ENCODE measurements at regions not wholly inside any gene's neighbourhood (a gene's known extent, or its start where the extent isn't known, plus 50 kb on each side); places are given as distances from the start of the nearest gene placed in this dataset.
A peak's percentile ranks its signal among the peaks of the same experiment; 100 is the strongest.

GRCh38 chr10:133023216-133023843 is 64.4 kb upstream of the ADGRA1 start:
- no peak overlapping the region for H3K27ac Mint-ChIP-seq
- peak overlapping the region in 1 of 2 donors; percentile 30 for H3K4me3 Mint-ChIP-seq

GRCh38 chr10:133022776-133023100 is 65.0 kb upstream of the ADGRA1 start:
- Mint-ChIP-seq H3K9me3 (peaks cover 0 to 3% (median 0%) of the 10 kb centered on the region in 7 donors), H3K27me3 (ENCODE audit: low read depth in 3 of 3) (peaks cover 12 to 42% (median 16%) of the 10 kb centered on the region in 3 donors)

More at GRCh38 chr10:133023216-133023843, 64.4 kb upstream of the ADGRA1 start:
- no peaks in the 10 kb centered on the region for H3K9me3 ChIP-seq (replicated peaks in 1 of 2; ENCODE audit: control insufficient read depth in 1 of 2, insufficient read depth in 1 of 2, low read length in 2 of 2)
- H3K27me3 Mint-ChIP-seq (ENCODE audit: low read depth in 3 of 3) = peaks cover 12 to 44% (median 18%) of the 10 kb centered on the region in 3 donors
- H3K27ac ChIP-seq (ENCODE audit: low read depth in 1 of 2, low read length in 2 of 2) = no peak overlapping the region
- 90% methylated on average over 27 of the region's 31 CpGs for WGBS (ENCODE audit: insufficient coverage)
- no peak overlapping the region for H3K9ac ChIP-seq (ENCODE audit: insufficient read depth, low read length, poor library complexity, severe bottlenecking)
- no peaks in the 10 kb centered on the region for H3K4me1 ChIP-seq (ENCODE audit: control insufficient read depth in 1 of 2, insufficient read depth in 2 of 2, low read length in 2 of 2)
- H3K4me2 ChIP-seq (replicated peaks; ENCODE audit: extremely low read depth, low read length, poor library complexity, severe bottlenecking) = no peak overlapping the region
- no peak overlapping the region for H3K4me3 ChIP-seq (replicated peaks in 1 of 3; ENCODE audit: low read depth in 2 of 3, low read length in 3 of 3)
- TF ChIP-seq CTCF (IDR thresholded peaks at IDR 0.05) = no peak
- peaks cover 14% of the 10 kb centered on the region for H4K20me1 ChIP-seq (ENCODE audit: insufficient read depth, low read length)
- no peak for DNase-seq
- peaks cover 0 to 3% (median 0%) of the 10 kb centered on the region in 7 donors for H3K9me3 Mint-ChIP-seq
- H3K79me2 ChIP-seq (ENCODE audit: insufficient read depth, low read length) = no peaks in the 10 kb centered on the region
- H3K36me3 ChIP-seq (replicated peaks in 1 of 2; ENCODE audit: control insufficient read depth in 1 of 2, insufficient read depth in 2 of 2, low read length in 2 of 2) = no peaks in the 10 kb centered on the region
- peaks cover 0 to 2% of the 10 kb centered on the region in 2 donors for H3K36me3 Mint-ChIP-seq
- peaks cover 3% of the 10 kb centered on the region for H3K4me1 Mint-ChIP-seq
- intact Hi-C loops (cut with micrococcal nuclease) = no loop called here
- H3K27me3 ChIP-seq (ENCODE audit: control insufficient read depth in 2 of 2, insufficient read depth in 2 of 2, low read length in 2 of 2) = peaks cover 0 to 9% of the 10 kb centered on the region in 2 donors
- no peak overlapping the region for H2AFZ ChIP-seq (ENCODE audit: insufficient read depth, low read depth, low read length, poor library complexity, severe bottlenecking)

More at GRCh38 chr10:133022776-133023100, 65.0 kb upstream of the ADGRA1 start:
- H3K27ac ChIP-seq (ENCODE audit: low read depth in 1 of 2, low read length in 2 of 2) = no peak overlapping the region
- Mint-ChIP-seq H3K4me3 (no peak overlapping the region), H3K27ac (no peak overlapping the region), H3K36me3 (peaks cover 0 to 2% of the 10 kb centered on the region in 2 donors), H3K4me1 (peaks cover 3% of the 10 kb centered on the region)
- intact Hi-C loops (cut with micrococcal nuclease) = no loop called here
- no peak overlapping the region for H2AFZ ChIP-seq (ENCODE audit: insufficient read depth, low read depth, low read length, poor library complexity, severe bottlenecking)
- TF ChIP-seq CTCF (IDR thresholded peaks at IDR 0.05) = no peak
- 0% methylated on average over 7 of the region's 10 CpGs for WGBS (ENCODE audit: insufficient coverage)
- H3K79me2 ChIP-seq (ENCODE audit: insufficient read depth, low read length) = no peaks in the 10 kb centered on the region
- no peaks in the 10 kb centered on the region for H3K36me3 ChIP-seq (replicated peaks in 1 of 2; ENCODE audit: control insufficient read depth in 1 of 2, insufficient read depth in 2 of 2, low read length in 2 of 2)
- no peaks in the 10 kb centered on the region for H3K4me1 ChIP-seq (ENCODE audit: control insufficient read depth in 1 of 2, insufficient read depth in 2 of 2, low read length in 2 of 2)
- no peak for DNase-seq
- no peak overlapping the region for H3K9ac ChIP-seq (ENCODE audit: insufficient read depth, low read length, poor library complexity, severe bottlenecking)
- no peak overlapping the region for H3K4me3 ChIP-seq (replicated peaks in 1 of 3; ENCODE audit: low read depth in 2 of 3, low read length in 3 of 3)
- H4K20me1 ChIP-seq (ENCODE audit: insufficient read depth, low read length) = peaks cover 14% of the 10 kb centered on the region
- peaks cover 0 to 9% of the 10 kb centered on the region in 2 donors for H3K27me3 ChIP-seq (ENCODE audit: control insufficient read depth in 2 of 2, insufficient read depth in 2 of 2, low read length in 2 of 2)
- H3K9me3 ChIP-seq (replicated peaks in 1 of 2; ENCODE audit: control insufficient read depth in 1 of 2, insufficient read depth in 1 of 2, low read length in 2 of 2) = no peaks in the 10 kb centered on the region
- no peak overlapping the region for H3K4me2 ChIP-seq (replicated peaks; ENCODE audit: extremely low read depth, low read length, poor library complexity, severe bottlenecking)

Data from CD14-positive monocyte (primary cell).